ENCODE measurements at regions not wholly inside any gene's neighbourhood (a gene's known extent, or its start where the extent isn't known, plus 50 kb on each side); places are given as distances from the start of the nearest gene placed in this dataset.

DNA sequence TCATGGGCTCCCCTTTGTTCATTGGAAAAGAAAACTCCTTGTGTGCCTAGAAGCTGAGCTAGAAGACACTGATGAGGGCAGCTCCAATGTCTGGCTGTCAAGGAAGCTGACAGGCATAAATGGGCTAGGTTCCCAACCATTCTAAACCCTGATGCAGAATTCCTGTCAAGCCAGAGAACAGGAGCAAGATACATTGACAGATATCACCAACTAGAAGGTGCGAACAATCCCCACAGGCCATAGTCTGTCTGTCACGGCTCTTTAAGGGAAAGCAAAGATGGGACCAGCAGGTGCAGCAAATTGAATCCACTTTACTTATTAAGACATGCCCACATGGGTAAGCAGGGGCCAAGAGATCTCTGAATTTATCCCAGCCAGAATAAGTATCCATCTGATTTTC, 617.9 kb upstream of the POT1 start:
- TF ChIP-seq, protein P1, sequence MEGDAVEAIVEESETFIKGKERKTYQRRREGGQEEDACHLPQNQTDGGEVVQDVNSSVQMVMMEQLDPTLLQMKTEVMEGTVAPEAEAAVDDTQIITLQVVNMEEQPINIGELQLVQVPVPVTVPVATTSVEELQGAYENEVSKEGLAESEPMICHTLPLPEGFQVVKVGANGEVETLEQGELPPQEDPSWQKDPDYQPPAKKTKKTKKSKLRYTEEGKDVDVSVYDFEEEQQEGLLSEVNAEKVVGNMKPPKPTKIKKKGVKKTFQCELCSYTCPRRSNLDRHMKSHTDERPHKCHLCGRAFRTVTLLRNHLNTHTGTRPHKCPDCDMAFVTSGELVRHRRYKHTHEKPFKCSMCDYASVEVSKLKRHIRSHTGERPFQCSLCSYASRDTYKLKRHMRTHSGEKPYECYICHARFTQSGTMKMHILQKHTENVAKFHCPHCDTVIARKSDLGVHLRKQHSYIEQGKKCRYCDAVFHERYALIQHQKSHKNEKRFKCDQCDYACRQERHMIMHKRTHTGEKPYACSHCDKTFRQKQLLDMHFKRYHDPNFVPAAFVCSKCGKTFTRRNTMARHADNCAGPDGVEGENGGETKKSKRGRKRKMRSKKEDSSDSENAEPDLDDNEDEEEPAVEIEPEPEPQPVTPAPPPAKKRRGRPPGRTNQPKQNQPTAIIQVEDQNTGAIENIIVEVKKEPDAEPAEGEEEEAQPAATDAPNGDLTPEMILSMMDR (IDR thresholded peaks at IDR 0.05; ENCODE audit: low read depth, low read length) = no peak
- H3K4me3 ChIP-seq (replicated peaks in 1 of 2; ENCODE audit: low read depth in 2 of 2, low read length in 2 of 2) = no peak overlapping the region
- DNase-seq (ENCODE audit: low read depth in 2 of 2) = no peak

DNA sequence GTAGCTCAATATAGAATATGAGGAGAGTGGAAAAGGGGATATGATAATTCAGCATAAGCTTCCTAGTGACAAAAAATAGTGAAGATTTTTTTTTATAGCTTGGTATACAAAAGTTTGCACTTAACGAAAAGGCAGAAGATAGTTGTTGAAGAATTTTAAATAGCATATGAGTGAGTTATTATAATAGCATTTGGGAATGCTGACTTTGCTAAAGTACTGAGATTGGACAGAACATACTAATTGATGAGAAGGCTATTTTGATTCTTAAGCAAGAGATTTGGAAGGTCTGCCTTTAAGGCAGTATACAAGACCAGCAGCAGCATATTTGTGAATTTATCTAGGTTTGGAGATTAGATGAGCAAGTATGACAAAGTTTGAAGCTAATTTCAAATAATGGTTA, 600.9 kb upstream of the POT1 start:
- no peak for DNase-seq (ENCODE audit: low read depth in 2 of 2)
- H3K4me3 ChIP-seq (replicated peaks in 1 of 2; ENCODE audit: low read depth in 2 of 2, low read length in 2 of 2) = no peak overlapping the region
- TF ChIP-seq, protein P1 (IDR thresholded peaks at IDR 0.05; ENCODE audit: low read depth, low read length) = no peak

DNA sequence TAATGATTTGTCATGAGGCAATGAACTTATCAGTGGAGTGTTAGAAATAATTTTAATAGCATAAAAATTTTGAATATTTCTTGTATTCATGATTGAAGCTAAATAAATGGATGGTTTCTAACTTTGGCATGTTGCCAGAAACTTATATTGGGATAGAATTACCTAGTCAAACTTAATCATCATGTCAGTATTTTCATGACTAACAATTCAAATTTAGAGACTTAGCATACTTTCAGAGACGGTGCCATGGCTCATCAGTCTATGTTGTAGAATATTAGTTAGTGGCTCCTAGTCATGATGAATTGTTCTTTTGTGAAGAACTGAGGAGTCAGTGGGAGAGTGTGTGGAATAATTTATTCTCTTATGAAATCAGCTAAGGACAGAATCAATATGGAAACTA, 599.6 kb upstream of the POT1 start:
- H3K4me3 ChIP-seq (replicated peaks in 1 of 2; ENCODE audit: low read depth in 2 of 2, low read length in 2 of 2) = no peak overlapping the region
- DNase-seq (ENCODE audit: low read depth in 2 of 2) = no peak
- TF ChIP-seq, protein P1 (IDR thresholded peaks at IDR 0.05; ENCODE audit: low read depth, low read length) = no peak

DNA sequence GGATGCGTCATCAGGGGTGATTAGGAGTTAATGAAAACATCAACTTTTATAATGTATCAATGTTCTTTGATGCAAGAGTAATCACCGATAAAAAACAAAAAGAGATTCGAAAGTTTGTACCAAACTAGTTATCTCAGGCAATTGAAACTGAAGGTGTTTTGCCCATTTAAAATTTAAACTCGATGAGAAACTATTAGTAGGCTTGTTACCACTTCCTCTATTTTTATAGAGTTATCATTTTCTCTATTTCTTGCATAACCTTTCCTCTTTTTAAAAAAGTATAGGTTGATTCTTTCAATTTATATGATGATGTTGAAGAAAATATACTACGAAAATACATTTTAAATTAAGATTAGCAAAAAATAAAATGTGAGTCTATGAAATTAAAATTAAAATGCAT, 597.3 kb upstream of the POT1 start:
- H3K4me3 ChIP-seq (replicated peaks in 1 of 2; ENCODE audit: low read depth in 2 of 2, low read length in 2 of 2) = no peak overlapping the region
- no peak for DNase-seq (ENCODE audit: low read depth in 2 of 2)
- TF ChIP-seq, protein P1 (IDR thresholded peaks at IDR 0.05; ENCODE audit: low read depth, low read length) = no peak

DNA sequence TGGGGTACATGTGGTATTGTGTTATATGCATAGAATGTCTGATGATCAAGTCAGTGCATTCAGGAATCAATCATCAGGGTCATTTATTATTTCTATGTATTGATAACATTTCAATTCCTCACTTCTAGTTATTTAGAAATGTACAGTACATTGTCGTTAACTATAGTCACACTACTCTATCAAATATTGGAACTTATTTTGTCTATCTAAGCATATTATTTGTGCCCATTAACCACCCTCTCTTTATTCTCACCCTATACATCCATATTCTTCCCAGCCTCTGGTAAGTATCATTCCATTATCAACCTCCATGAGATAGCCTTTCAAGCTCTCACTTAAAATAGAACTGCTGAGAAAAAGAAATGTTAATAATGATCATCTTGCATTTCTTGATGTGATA, 596.5 kb upstream of the POT1 start:
- no peak for DNase-seq (ENCODE audit: low read depth in 2 of 2)
- TF ChIP-seq, protein P1 (IDR thresholded peaks at IDR 0.05; ENCODE audit: low read depth, low read length) = no peak
- H3K4me3 ChIP-seq (replicated peaks in 1 of 2; ENCODE audit: low read depth in 2 of 2, low read length in 2 of 2) = no peak overlapping the region

DNA sequence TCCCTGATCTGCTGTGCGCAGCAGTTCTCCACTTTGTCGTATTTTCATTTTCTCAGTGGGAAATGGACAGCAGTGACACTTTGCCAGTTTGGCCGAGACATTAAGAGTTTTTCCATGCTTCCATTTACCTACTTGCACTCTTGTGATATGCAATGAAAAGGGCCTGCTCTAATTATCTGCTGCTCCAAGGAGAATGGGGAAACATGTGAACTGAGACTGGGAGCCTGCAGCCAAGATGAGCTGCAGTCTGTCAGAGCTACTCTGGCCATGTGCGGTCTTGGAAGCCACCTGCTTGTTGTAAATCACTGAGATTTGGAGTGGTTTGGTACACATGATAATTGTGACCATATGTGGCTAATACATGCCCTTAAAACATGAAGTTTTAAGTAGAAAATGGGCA, 586.6 kb upstream of the POT1 start:
- TF ChIP-seq, protein P1 (IDR thresholded peaks at IDR 0.05; ENCODE audit: low read depth, low read length) = no peak
- no peak overlapping the region for H3K4me3 ChIP-seq (replicated peaks in 1 of 2; ENCODE audit: low read depth in 2 of 2, low read length in 2 of 2)
- no peak for DNase-seq (ENCODE audit: low read depth in 2 of 2)

DNA sequence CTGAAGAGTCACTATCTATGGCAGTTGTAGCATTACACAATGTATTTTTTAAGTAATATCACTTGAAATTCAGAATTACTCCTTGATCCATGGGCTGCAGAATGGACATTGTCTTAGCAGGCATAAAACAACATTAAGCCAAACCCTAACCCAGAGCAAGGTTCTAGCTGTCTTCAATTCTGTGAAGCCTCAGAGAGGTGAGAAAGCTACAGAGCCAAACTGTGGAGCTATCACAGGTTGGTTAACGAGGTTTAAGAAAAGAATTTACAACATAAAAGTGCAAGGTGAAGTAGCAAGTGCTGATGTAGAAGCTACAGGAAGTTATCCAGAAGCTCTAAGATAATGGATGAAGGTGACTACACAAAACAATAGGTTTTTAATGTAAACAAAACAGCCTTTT, 582.7 kb upstream of the POT1 start:
- DNase-seq (ENCODE audit: low read depth in 2 of 2) = no peak
- TF ChIP-seq, protein P1 (IDR thresholded peaks at IDR 0.05; ENCODE audit: low read depth, low read length) = no peak

More for the DNA sequence above, 582.7 kb upstream of the POT1 start:
- no peak overlapping the region for H3K4me3 ChIP-seq (replicated peaks in 1 of 2; ENCODE audit: low read depth in 2 of 2, low read length in 2 of 2)

All from cardiac fibroblast (primary cell).